Stimulated activated CD8-positive, alpha-beta memory T cell treated with anti-CD3 and anti-CD28 coated beads, Interleukin-15, amount 100 ng/mL, for 1 hour (primary cell): ENCODE measurements at regions not wholly inside any gene's neighbourhood (a gene's known extent, or its start where the extent isn't known, plus 50 kb on each side); places are given as distances from the start of the nearest gene placed in this dataset.

Experiments used
- DNase-seq: peaks from one replicate; pipeline ENCODE4 v3.0.0-alpha.2; 2020; ENCODE audit warnings: low read depth

DNA sequence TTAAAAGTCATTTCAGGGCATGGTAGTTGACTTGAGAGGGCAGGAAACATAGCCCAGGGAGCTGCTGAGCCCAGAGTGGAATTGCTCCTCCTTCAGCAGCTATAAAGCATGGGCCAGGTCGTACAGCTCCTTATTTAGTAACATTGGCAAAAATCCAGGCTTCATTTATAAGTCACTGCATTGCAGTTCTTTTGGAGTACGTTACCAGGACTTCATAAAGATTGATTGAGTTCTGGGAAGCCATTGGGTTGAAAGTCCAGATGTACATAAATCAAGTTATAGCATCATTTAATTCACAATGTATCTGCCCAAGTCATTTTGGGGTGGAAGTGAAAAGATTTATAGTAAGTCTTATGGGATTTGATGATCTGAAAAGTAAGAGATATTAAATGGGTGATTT lies 53.0 kb upstream of the ANKEF1 start:
- no peak for DNase-seq

DNA sequence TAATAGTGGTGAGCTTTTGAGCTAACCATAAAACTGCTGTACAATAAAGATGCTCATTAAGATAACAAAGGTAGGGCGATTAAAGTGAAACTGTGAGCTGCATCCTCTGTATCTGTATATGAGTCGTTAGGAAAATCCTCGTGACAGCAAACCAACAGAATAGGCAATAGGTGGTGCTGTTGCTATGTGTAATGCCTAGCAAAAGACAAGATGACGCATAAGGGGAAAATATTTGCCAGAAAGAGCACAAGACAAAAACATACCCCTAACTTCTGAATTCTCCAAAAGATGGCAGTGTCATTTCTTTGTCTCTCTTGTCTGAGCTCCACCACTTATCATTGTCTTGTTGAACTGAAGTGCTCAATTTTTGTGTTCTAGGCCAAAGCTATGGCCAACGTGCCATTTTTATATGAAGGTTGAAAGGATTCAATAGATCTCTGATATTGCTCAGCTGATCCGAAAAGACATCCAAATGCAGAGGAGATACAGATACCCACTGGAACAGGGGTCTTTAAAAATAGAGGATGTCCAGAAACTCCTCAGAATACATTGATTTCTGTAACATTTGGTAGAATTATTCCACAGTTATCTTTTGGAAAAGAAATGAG lies 56.3 kb upstream of the ANKEF1 start:
- DNase-seq = no peak

DNA sequence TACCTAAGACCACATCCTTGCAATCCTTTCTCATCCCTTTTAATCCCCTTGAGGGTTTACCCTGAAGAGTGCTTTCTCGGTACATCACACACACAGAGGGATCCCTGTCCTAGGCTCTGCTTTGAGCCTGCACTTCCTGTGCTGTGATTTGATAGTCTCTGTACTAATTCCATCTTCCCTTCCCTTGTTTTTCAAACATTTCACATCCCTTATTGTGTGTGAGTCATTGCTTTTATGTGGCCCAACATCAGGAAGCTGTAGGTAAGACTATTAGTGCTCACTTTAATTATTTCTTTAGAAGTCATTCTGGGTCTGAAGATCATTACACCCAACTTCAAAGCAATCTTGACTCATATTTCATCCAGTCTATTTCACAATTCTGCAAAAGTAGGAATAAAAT lies 57.2 kb upstream of the ANKEF1 start:
- no peak for DNase-seq

GRCh38 chr20:9974324-9974723 lies 60.5 kb upstream of the ANKEF1 start:
- DNase-seq = no peak

- DNase-seq = no peak
These were observed 63.0 kb upstream of the ANKEF1 start for GRCh38 chr20:9971746-9972145.

- no peak for DNase-seq
These were observed 65.2 kb upstream of the ANKEF1 start for GRCh38 chr20:9969626-9970025.

DNA sequence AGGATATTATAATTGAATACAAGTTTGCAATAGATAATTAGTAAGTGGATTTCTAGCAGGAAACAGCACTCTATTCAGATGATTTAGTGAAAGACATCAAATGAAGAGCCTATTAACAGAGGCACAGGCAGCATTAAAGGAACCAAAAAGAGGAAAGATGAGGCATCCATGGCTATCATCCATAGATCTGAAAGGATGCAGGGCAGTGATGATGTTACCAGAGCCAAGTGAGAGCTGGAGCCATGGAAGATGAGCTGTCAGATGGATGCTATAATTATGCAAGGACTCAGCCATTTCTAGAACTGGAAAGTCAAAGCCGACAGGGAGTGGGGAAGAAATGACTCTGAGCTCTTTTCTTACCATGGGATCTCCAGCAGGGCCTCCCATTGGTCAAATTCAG lies 66.8 kb upstream of the ANKEF1 start:
- DNase-seq = no peak

DNA sequence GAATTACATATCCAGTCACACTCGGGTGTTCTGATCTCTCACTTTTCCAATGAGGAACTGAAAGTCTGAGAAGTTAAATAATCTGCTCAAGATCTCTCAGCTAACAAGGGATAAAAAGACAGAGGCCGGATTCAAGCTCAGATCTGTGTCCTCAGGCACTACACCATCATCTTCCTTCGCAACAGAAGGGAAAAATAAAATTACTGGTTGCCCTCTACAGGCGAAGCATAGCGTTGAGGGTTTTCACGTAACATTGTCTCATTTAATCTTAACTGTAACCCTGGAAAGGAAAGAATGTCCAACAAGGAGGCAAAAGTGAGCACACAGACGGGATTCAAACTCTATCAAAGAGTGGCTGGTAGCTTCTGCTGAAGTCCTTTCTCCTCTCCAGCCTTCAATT lies 67.8 kb upstream of the ANKEF1 start:
- no peak for DNase-seq

DNA sequence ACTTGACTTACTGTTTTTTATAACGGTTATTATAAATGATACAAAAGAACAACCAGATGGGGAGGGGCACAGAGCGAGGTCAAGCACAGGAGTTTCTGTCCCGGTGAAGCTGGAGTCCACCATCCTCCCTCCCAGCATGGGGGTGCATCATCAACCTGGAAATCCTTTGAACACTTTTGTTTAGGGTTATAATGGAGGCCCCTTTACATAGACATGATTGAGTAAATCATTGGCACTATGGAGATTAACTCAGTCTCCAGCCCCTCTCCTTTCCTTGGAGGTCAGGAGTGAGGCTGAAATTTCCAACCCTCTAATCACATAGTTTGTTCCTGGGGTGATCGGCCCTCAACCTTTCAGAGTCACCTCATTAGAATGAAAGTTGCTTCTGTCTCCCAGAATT lies 71.8 kb upstream of the ANKEF1 start:
- DNase-seq = no peak

- DNase-seq = no peak
These were observed 76.1 kb upstream of the ANKEF1 start for GRCh38 chr20:9958693-9959092.

DNA sequence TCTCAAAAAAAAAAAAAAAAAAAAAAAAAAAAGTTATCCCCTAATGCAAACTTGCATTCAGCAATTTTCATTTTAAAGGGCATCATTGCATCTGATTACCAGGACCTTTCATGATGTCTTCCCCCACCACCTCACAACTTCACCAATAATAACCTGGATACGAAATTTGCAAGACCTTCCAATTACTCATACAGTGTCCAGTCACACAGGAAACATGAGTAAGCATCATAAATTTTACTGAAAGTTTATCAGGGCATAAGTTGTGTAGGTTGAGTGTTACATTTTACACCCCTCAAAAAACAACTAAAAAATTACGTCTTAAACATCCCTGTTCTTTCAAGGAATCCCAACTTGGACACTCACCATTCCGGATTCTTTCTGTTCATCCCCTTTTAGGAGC lies 79.1 kb upstream of the ANKEF1 start:
- no peak for DNase-seq

- DNase-seq = no peak
These were observed 85.2 kb upstream of the ANKEF1 start for GRCh38 chr20:9949563-9949962.

DNA sequence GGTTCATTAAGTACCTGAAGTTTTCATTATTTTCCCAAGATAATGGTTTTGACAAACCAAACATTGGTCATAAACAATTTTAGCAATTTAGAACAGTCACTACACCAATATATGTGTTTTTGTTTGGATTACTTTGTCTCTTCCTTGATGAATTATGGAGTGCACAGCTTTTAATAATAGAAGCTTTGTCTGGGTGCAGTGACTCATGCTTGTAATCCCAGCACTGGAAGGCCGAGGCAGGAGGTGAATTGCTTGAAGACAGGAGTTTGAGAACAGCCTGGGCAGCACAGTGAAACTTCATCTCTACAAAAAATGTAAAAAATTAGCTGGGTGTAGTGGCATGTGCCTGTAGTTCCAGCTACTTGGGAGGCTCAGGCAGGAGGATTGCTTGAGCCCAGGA lies 89.4 kb upstream of the ANKEF1 start:
- no peak for DNase-seq

DNA sequence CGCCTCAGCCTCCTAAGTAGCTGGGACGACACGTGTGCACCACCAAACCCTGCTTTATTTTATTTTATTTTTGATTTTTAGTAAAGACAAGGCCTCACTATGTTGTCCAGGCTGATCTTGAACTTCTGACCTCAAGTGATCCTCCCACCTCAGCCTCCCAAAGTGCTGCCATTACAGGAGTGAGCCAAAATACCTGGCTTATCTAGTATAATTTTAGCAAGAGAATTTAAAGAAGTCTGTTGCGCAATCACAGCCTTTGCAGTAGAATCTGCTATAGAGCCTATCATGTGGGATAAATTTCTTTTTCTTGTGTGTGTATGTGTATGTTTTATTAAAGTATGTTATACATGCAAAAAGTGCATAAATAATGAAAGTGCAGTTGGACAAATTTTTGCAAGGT lies 92.1 kb upstream of the ANKEF1 start:
- DNase-seq = no peak

- no peak for DNase-seq
These were observed 94.5 kb upstream of the ANKEF1 start for GRCh38 chr20:9940329-9940728.

GRCh38 chr20:9939231-9939630 lies 95.6 kb upstream of the ANKEF1 start:
- DNase-seq = no peak

DNA sequence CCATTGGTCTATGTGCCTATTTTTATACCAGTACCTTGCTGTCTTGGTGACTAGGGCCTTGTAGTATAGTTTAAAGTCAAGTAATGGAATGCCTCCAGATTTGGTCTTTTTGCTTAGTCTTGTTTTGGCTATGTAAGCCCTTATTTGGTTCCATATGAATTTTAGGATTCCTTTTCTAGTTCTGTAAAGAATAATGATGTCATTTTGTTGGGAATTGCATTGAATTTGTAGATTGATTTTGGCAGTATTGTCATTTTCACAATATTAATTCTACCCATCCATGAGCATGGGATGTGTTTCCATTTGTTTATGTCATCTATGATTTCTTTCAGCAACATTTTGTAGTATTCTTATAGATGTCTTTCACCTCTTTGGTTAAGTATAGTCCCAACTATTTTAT lies 96.4 kb upstream of the PAK5 start:
- DNase-seq = no peak

GRCh38 chr20:9930142-9930541 lies 91.3 kb upstream of the PAK5 start:
- no peak for DNase-seq

DNA sequence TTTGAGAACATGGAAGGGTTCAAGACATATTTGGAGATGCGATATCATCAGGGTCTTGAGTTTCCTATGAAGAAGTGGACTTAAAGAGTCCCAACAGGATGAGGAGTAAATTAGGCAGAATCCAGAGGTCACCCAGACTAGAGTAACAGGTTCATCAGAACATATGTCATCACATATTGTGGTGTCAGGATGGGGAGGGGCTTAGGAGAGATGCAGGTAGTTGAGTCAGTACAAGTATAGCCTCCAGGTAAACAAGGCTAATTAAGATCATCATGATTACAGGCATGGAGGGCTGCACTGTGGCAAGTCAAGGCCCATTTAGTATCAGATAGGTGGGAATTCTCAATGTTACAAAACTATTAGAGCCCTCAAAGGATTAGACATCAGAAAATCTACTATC lies 90.1 kb upstream of the PAK5 start:
- no peak for DNase-seq

DNA sequence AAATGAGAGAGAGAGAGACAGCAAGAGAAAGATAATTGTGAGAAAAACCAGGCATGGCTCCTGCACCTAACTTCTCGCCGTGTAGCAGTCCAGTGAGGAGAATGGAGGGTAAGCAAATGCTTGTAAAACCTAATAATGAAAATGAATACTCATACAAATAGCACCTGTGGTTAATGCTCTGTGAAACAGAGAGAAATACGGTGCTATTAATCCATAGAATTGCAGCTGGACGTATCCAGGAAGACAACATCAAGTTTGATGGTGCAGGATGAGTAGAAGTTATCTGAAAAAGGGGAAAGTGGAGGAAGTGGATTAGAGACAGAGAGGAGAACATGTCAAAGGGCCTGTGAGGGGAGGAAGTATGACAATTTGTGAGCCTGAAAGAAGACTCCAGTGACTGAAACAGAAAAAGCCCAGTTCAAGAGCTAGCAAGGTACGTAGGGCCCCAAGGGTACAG lies 89.4 kb upstream of the PAK5 start:
- no peak for DNase-seq

- DNase-seq = no peak
These were observed 88.3 kb upstream of the PAK5 start for GRCh38 chr20:9927224-9927623.

DNA sequence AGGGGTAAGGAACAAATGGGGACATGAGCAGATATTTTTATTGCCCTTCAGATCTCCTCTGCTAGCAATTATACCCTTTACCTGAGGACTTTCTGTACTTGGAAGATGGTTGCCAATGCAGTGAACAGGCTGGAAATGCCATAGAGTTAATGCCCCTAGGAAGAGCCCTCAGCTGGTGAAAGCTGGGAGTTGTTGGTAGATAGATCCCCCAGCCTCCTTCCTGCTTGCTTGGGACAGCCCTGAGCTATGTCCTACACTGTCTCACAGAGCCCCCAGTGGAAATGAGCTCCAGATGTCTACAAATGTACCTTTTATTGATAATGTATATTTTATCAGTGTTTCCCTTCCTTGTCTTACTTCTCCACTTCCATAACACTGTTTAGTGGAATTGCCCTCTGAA lies 87.6 kb upstream of the PAK5 start:
- DNase-seq = no peak

- no peak for DNase-seq
These were observed 87.1 kb upstream of the PAK5 start for GRCh38 chr20:9926007-9926406.

DNA sequence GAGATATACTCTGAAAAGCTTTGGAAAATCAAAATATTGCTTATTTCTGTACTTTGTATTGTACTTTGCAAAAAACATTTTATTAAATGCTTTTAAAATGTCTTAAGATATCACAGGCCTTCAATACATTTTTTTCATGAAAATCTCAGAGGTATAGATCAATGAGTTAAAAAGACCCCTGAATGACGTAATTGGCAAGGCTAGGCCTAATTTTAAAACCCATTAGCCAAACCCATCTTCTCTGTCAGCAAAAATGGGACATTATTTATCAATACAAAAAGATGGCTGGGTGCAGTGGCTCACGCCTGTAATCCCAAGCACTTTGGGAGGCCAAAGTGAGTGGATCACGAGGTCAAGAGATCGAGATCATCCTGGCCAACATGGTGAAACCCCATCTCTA lies 84.8 kb upstream of the PAK5 start:
- no peak for DNase-seq

GRCh38 chr20:9920866-9921265 lies 82.0 kb upstream of the PAK5 start:
- DNase-seq = no peak
